DMS153 treated with DMSO at 0.1 percent for 48 hours (cell line): ENCODE measurements at regions not wholly inside any gene's neighbourhood (a gene's known extent, or its start where the extent isn't known, plus 50 kb on each side); places are given as distances from the start of the nearest gene placed in this dataset.

Experiments used
- DNase-seq: peaks from one replicate; lab custom pipeline; 2025; ENCODE audit not compliant: unreplicated experiment; lab: John Stamatoyannopoulos, UW

DNA sequence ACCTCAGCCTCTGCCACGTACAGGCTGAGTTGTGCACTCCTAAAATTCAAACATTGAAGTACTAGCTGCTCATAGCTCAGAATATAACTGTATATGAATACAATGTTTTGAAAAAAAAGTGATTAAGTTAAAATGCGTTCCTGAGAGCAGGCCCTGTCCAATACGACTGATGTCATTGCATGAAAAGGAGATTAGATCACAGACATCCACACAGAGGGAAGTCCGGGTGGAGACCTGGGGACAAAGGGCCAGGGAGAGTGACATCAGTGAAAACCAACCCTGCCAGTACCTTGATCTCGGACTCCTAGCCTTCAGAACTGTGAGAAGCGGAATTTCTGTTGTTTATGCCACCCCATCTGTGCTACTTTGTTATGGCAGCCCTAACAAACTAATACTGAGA, 311.4 kb upstream of the NR2F2 start:
- no peak for DNase-seq

- DNase-seq, result no peak
These were observed 310.4 kb upstream of the NR2F2 start for GRCh38 chr15:96020133-96020532.

GRCh38 chr15:96020797-96021196, 309.7 kb upstream of the NR2F2 start:
- no peak for DNase-seq

- DNase-seq, result no peak
These were observed 307.4 kb upstream of the NR2F2 start for GRCh38 chr15:96023081-96023480.

- no peak for DNase-seq
These were observed 303.0 kb upstream of the NR2F2 start for GRCh38 chr15:96027501-96027900.

DNA sequence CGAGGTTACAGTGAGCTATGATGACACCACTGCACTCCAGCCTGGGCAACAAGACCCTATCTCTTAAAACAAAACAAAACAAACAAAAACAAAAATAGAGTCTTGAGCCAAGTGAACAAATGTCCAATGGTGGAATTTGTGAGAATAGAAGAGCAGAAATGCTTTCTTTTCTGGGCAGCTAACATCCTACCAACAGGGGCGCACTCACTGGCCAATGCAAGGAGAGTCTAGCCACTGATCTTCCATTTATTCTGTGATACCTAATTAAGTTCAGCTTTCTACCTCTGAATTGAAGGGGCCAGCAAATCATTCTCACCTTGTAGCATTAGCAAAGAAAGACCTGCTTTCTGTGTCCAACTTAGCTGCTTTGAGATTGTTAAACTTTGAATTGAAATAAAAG, 301.9 kb upstream of the NR2F2 start:
- DNase-seq, result no peak

DNA sequence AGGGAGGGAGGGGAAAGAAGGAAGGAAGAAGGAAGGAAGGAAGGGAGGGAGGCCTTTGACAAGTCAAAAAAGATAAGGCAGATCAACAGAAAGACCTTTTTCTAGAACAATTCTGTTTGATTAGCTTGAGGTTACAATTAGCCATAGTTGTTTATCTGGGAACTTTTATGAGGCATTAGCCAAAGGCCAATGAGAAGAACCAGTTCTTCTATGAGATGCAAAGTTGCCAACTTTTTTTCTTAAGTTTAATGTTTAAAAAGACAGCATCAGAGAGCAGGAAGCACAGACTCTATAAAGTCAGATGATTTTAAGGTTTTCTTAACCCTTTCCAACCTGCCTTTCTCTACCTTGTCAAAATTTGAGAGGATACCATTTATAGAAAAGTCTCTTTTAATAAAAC, 301.3 kb upstream of the NR2F2 start:
- DNase-seq, result no peak

- DNase-seq, result no peak
These were observed 298.9 kb upstream of the NR2F2 start for GRCh38 chr15:96031426-96032110.

DNA sequence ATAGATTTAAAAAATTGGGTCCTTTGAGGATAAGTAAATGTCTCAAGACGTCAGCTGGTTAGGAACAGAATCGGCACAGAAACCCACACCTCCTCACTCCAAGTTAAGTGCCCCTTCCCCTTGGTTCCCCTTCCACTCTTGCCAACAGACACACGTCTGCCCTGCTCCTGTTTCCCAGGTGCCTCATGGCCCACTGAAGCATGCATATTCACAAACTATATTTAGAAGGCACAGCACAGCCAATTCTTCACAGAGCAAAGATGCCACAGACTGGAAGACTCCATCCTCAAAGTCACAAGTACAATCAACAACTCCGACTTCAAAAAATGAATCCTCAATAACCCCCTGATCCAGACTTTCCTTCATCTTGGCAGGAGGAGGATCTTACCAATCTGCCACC, 295.4 kb upstream of the NR2F2 start:
- no peak for DNase-seq

- no peak for DNase-seq
These were observed 294.9 kb upstream of the NR2F2 start for GRCh38 chr15:96035635-96036034.

GRCh38 chr15:96037584-96037983, 292.9 kb upstream of the NR2F2 start:
- DNase-seq, result no peak

GRCh38 chr15:96038131-96038530, 292.4 kb upstream of the NR2F2 start:
- DNase-seq, result no peak

DNA sequence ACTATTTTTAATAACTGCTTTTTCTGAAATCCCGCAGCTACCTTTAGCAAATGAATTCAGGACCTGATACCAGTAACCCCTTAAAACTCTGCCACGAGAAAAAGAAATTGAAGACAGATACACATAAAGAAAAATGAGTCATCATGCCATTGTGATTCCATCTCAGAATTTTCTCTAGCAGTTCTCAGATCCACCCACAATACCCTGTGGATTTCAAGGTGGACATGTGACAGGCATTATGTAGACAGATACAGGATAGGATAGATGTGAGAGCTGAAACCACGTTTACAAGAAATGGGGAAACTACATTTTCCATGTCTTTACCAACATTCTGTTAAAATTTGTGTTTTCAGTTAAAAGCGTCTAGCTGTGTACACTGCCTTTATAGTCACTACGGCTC, 291.9 kb upstream of the NR2F2 start:
- DNase-seq, result no peak

DNA sequence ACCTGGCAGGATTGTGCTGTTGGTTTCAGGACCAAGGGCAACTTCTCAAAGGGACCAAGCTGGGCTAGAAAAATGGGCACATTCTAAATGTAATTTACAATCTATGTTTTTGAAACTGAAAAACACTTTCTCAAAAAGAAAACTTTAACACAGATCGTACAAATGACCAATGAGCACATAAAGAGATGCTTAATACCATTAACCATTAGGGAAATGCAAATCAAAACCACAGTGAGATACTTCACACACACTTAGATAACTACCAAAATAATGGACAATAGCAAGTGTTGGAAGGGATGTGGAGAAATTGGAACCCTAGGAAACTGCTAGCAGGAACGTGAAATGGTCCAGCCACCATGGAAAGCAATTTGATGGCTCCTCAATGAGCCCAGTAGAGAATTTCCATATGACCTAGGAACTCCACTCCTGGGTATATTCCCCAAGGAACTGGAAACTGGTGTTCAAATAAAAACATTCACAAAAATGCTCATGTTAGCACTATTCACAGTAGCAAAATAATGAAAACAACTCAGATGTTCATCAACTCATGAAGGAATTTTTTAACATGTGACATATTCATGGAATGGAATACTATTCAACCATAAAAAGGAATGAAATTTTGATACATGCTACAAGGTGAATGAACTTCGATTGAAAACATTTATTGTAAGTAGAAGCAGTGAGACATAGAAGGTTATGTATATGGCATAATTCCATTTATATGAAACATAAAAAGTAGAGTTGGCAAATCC, 288.3 kb upstream of the NR2F2 start:
- DNase-seq, result no peak

DNA sequence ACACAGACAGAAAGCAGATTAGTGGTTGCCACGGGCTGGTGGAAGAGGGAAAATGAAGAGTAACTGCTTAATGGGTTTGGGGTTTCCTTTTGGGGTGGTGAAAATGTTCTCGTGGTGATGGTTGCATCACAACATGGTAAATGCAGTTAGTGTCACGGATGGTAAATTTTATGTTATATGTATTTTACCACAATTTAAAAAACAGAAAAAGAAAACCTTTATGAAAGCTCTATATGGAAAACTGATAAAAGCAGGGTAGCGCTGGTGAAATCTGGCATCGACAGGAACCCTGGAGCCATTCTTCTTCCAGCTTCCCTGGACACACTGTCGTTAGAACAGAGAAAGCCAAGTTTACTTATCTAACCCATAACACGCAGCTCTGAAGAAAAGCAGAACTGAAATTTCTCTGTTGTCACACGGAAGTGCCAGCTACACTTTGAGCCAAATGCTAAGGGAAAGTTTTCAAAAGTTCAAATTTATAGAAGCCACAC, 287.7 kb upstream of the NR2F2 start:
- no peak for DNase-seq

DNA sequence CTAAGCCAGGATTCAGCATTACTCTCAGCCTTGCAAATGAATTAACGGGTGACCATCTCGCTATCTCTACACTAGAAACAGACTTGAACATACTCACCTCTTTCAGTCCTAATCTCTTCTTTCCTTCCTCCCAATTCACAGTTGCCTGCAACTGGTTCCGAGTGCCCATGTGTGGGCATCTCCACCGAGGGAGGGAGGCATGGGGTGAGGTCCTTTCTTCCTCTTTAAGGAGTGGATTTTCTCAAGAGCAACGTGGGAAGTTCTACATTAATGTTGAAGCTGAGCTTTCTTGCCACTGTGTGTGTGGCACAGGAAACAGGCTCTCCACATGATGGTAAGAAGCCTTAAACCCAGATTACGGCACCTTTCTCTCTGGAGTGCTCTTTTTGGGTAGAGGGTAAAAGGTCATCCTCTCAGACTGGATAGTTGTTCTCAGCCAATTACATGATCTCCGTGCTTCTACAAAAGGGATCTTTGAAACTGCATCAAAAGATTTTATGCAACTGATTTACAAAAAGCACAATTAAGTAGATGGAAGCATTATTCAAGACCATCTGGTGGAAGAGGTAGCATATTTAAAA, 286.8 kb upstream of the NR2F2 start:
- DNase-seq, result no peak

DNA sequence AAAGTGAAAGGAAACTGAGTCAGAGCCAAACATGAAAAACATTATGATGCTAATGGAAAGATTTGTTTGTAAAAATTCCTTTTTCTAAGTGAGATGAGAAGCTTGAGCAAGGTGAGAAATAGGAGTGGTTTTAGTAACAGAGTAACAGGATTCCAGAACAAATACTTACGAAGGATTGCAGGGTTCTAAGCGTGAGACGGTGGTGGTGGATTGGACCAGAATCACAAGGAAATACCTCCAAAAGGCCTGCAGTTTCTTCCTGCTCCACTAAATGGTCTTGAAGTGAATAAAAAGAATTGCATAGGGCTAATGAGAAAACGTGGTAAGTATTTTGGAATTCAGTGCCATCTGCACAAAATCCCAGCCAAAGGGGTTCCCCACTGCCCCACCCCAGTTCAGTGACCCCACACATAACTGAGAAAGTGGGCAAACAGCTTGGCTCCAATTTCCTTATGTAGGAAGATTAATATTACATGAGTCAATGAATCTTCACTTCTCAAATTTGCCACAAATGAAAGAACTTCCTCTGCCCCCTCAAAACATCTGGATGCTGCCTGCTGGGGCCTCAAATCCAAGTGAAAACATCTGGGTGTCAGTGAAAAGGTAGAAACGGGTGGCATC, 283.8 kb upstream of the NR2F2 start:
- DNase-seq, result no peak

DNA sequence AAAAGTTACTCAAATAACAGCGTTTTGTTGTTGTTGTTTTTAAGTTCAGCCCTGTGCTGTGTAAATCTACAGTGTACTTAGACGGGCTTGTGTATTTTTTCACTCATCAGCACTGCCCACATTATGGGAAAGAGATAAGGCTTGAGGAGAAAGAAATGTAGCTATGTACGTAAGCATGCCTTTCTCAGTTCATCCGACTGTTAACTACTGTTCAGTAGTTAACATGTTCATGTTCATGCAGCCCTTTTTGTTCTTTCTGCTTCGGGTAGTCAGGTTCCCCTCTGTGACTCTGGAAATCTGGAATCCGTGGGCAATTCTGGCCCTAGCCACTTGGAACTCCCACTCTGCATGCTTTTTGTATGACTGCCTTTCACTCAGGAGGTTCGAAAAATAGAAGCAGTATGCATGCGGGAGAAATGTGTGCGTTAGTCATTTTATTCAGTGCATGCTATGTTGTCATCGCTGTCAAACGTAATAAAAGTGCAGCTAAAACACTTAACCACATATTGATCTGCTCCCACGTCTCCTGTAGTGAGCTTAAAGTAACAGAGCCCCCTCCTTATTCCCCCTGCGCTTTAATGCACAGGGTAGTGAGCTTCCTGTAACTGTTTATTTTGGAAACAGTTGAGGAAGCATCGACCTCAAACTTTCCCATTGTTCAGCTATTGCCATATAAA, 283.1 kb upstream of the NR2F2 start:
- no peak for DNase-seq

DNA sequence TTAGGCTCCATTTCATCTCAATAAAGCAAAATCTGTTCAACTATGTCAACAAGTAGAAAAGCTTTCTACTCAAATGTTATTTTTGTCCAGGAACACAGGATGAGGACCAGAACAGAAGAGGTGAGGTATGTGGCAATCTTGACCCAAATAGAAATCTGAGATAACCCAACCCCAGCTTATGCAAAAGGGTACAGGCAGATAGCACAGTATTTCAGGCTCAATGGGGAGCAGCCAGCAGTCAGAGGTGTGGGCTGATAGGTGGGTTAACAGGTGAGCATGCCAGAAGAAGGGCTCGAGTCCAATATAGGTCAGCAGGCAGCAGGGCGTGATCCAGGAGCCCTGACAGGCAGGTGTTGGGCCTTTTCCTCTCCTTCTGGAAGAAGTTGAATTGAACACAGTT, 281.2 kb upstream of the NR2F2 start:
- no peak for DNase-seq

DNA sequence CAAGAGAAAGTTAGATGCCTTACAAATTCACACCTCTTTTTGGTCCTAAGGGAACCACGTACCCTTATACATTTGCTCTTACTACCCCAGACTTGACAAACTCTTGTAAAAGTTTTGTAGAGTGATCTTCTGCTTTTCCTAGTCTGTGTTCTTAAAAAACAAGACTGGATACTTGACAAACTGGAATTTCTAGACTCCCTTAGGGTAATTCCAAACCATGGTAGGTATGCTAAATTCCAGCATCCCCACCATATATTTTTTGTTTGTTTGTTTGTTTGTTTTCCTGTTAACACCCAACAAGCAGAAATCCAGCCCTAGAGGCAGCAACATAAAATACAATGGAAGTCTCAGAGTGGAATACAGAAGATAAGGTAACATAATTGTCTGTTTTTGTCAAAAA, 280.7 kb upstream of the NR2F2 start:
- no peak for DNase-seq

DNA sequence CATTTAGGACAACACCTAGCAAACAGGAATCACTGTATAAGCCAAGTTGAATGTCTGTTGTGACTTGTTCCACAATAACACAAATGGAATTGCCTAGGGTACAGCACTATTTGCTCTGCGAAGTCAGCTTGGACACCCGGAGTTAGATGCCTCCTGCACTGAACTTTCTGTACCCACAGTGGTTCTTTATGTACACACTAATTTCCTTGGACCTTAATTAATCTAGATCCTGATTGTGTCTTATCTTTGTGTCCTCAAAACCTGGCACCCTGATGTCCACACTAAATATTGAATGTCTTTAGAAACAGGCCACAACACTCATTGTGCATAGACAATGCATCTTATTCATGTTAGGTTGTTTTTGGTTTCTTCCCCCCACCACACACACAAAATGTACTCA, 278.9 kb upstream of the NR2F2 start:
- DNase-seq, result no peak
